MV-4-11 (cell line): ENCODE measurements at regions not wholly inside any gene's neighbourhood (a gene's known extent, or its start where the extent isn't known, plus 50 kb on each side); places are given as distances from the start of the nearest gene placed in this dataset.

ENCODE experiments used
- DNase-seq: peaks from one replicate; lab custom pipeline; 2025; lab: John Stamatoyannopoulos, UW

GRCh38 chr6:62474793-62475192 lies 188.8 kb upstream of the KHDRBS2 start:
- DNase-seq = peak; percentile 20

- no peak for DNase-seq
Observed at GRCh38 chr6:62466607-62467006, 180.6 kb upstream of the KHDRBS2 start.

GRCh38 chr6:62465206-62465605 lies 179.2 kb upstream of the KHDRBS2 start:
- no peak for DNase-seq

GRCh38 chr6:62452586-62452985 lies 166.6 kb upstream of the KHDRBS2 start:
- DNase-seq = peak; percentile 8

GRCh38 chr6:62446647-62447316 lies 160.8 kb upstream of the KHDRBS2 start:
- DNase-seq = peak; percentile 85

- no peak for DNase-seq
Observed at GRCh38 chr6:62445521-62445920, 159.5 kb upstream of the KHDRBS2 start.

- no peak for DNase-seq
Observed at GRCh38 chr6:62441182-62441581, 155.2 kb upstream of the KHDRBS2 start.

- DNase-seq = no peak
Observed at GRCh38 chr6:62429781-62430180, 143.8 kb upstream of the KHDRBS2 start.

- no peak for DNase-seq
Observed at GRCh38 chr6:62400521-62401259, 114.7 kb upstream of the KHDRBS2 start.

GRCh38 chr6:62393608-62394007 lies 107.6 kb upstream of the KHDRBS2 start:
- no peak for DNase-seq

- DNase-seq = no peak
Observed at GRCh38 chr6:62392291-62392690, 106.3 kb upstream of the KHDRBS2 start.

- DNase-seq = no peak
Observed at GRCh38 chr6:62391358-62391757, 105.3 kb upstream of the KHDRBS2 start.

GRCh38 chr6:62390401-62390800 lies 104.4 kb upstream of the KHDRBS2 start:
- no peak for DNase-seq

- no peak for DNase-seq
Observed at GRCh38 chr6:62371453-62372210, 85.6 kb upstream of the KHDRBS2 start.

GRCh38 chr6:62367601-62368000 lies 81.6 kb upstream of the KHDRBS2 start:
- DNase-seq = peak; percentile 86

GRCh38 chr6:62362097-62362496 lies 76.1 kb upstream of the KHDRBS2 start:
- no peak for DNase-seq

GRCh38 chr6:62357835-62358234 lies 71.8 kb upstream of the KHDRBS2 start:
- DNase-seq = peak; percentile 36

GRCh38 chr6:62354261-62354660 lies 68.2 kb upstream of the KHDRBS2 start:
- DNase-seq = no peak

GRCh38 chr6:62345962-62346689 lies 60.1 kb upstream of the KHDRBS2 start:
- DNase-seq = no peak

GRCh38 chr6:62345446-62345845 lies 59.4 kb upstream of the KHDRBS2 start:
- DNase-seq = no peak

GRCh38 chr6:62344850-62345249 lies 58.8 kb upstream of the KHDRBS2 start:
- DNase-seq = no peak

- no peak for DNase-seq
Observed at GRCh38 chr6:62338477-62338876, 52.5 kb upstream of the KHDRBS2 start.
